Upper lobe of left lung (tissue), 4 donors: ENCODE measurements at regions not wholly inside any gene's neighbourhood (a gene's known extent, or its start where the extent isn't known, plus 50 kb on each side); places are given as distances from the start of the nearest gene placed in this dataset.

Experiments
- EP300 ChIP-seq, 4 donors: sonication (generic); formaldehyde crosslinking; IDR thresholded peaks; one replicate each; pipeline ENCODE4 v1.5.1; 2017; ENCODE audit warnings: antibody characterized with exemption in 4 of 4, control low read depth in 2 of 4
- POLR2AphosphoS5 ChIP-seq, 2 donors: sonication (generic); formaldehyde crosslinking; IDR thresholded peaks; one replicate each; pipeline ENCODE4 v1.5.1; 2017; ENCODE audit warnings: antibody characterized with exemption in 2 of 2
- TF ChIP-seq, protein P1 (sequence below), 6 experiments: fragments of 450-650 bp in 4 of 6; fragments of 200-600 bp in 2 of 6; sonication (generic) in 2 of 6; IDR thresholded peaks; one replicate each; pipeline ENCODE4 v1.5.1; 2016 to 2019; ENCODE audit warnings: antibody characterized with exemption in 6 of 6

- TF ChIP-seq POLR2AphosphoS5 (IDR thresholded peaks at IDR 0.05) (no peak), EP300 (IDR thresholded peaks at IDR 0.05) (no peak)
- TF ChIP-seq, protein P1, sequence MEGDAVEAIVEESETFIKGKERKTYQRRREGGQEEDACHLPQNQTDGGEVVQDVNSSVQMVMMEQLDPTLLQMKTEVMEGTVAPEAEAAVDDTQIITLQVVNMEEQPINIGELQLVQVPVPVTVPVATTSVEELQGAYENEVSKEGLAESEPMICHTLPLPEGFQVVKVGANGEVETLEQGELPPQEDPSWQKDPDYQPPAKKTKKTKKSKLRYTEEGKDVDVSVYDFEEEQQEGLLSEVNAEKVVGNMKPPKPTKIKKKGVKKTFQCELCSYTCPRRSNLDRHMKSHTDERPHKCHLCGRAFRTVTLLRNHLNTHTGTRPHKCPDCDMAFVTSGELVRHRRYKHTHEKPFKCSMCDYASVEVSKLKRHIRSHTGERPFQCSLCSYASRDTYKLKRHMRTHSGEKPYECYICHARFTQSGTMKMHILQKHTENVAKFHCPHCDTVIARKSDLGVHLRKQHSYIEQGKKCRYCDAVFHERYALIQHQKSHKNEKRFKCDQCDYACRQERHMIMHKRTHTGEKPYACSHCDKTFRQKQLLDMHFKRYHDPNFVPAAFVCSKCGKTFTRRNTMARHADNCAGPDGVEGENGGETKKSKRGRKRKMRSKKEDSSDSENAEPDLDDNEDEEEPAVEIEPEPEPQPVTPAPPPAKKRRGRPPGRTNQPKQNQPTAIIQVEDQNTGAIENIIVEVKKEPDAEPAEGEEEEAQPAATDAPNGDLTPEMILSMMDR (IDR thresholded peaks at IDR 0.05), result no peak
Measured at GRCh38 chr6:122007339-122007738, 392.1 kb upstream of the HSF2 start.
